Stomach (tissue), 8 donors: ENCODE measurements at regions not wholly inside any gene's neighbourhood (a gene's known extent, or its start where the extent isn't known, plus 50 kb on each side); places are given as distances from the start of the nearest gene placed in this dataset.

Experiments
- DNase-seq, 2 donors: peaks; one replicate each; pipeline versions ENCODE4 v3.0.0 to v3.0.0-alpha.2; 2013 to 2019
- H3K27ac ChIP-seq, 5 donors: fragments of 200-600 bp in 4 of 5; sonication (generic) in 4 of 5; one replicate each; pipeline ENCODE4 v1.5.1; 2013 to 2019; ENCODE audit warnings: mild to moderate bottlenecking in 1 of 5, moderate library complexity in 1 of 5
- H3K27me3 ChIP-seq, 3 donors: fragments of 200-600 bp; sonication (generic); one replicate each; pipeline ENCODE4 v1.5.1; 2017 to 2019; ENCODE audit warnings: mixed run types in 1 of 3
- H3K36me3 ChIP-seq, 4 donors: fragments of 200-600 bp; sonication (generic); 1 replicate in 3 of 4; 2 replicates in 1 of 4; pipeline ENCODE4 v1.5.1; 2016 to 2019
- H3K4me1 ChIP-seq, 4 donors: fragments of 200-600 bp; sonication (generic); one replicate each; pipeline ENCODE4 v1.5.1; 2016 to 2019
- H3K4me3 ChIP-seq, 4 donors: fragments of 200-600 bp; sonication (generic) in 3 of 4; one replicate each; pipeline ENCODE4 v1.5.1; 2016 to 2019; ENCODE audit warnings: mild to moderate bottlenecking in 1 of 4
- H3K9me3 ChIP-seq, 4 donors: fragments of 200-600 bp; sonication (generic); one replicate each; pipeline ENCODE4 v1.5.1; 2016 to 2019
- CTCF ChIP-seq, 7 experiments: fragments of 450-650 bp in 4 of 7; fragments of 200-600 bp in 3 of 7; sonication (generic) in 3 of 7; IDR thresholded peaks; one replicate each; pipeline ENCODE4 v1.5.1; 2016 to 2019; ENCODE audit warnings: antibody characterized with exemption in 7 of 7, control low read depth in 2 of 7, mild to moderate bottlenecking in 1 of 7
- EP300 ChIP-seq: sonication (generic); formaldehyde crosslinking; IDR thresholded peaks from one replicate; pipeline ENCODE4 v1.6.1; 2017; ENCODE audit warnings: antibody characterized with exemption
- POLR2A ChIP-seq, 4 donors: fragments of 450-650 bp; IDR thresholded peaks; one replicate each; pipeline ENCODE4 v1.6.1; 2016; ENCODE audit warnings: antibody characterized with exemption in 4 of 4, control low read depth in 2 of 4, mild to moderate bottlenecking in 1 of 4, moderate library complexity in 1 of 4
- POLR2AphosphoS5 ChIP-seq, 3 donors: sonication (generic); formaldehyde crosslinking; IDR thresholded peaks; one replicate each; pipeline ENCODE4 v1.6.1; 2016; ENCODE audit warnings: antibody characterized with exemption in 3 of 3
- WGBS, 5 donors: extraction: QIAGEN DNeasy Blood & Tissue Kit in 3 of 5; methylation state at CpG; one replicate each; pipeline versions ENCODE4 v1.1.5 to v1.1.7; 2013 to 2018; 5-methylcytosine and 5-hydroxymethylcytosine counted together
- intact Hi-C: fragments of 100-400 bp; cut with DNase I; formaldehyde crosslinking; loops from one replicate; pipeline ENCODE4 v1.15.1; 2023; ENCODE audit warnings: low total_unique reads
- donor health status: healthy with polysubstance abuse.
- donor health status: Bipolar disorder and iron deficiency.
- donor health status: healthy.

DNA sequence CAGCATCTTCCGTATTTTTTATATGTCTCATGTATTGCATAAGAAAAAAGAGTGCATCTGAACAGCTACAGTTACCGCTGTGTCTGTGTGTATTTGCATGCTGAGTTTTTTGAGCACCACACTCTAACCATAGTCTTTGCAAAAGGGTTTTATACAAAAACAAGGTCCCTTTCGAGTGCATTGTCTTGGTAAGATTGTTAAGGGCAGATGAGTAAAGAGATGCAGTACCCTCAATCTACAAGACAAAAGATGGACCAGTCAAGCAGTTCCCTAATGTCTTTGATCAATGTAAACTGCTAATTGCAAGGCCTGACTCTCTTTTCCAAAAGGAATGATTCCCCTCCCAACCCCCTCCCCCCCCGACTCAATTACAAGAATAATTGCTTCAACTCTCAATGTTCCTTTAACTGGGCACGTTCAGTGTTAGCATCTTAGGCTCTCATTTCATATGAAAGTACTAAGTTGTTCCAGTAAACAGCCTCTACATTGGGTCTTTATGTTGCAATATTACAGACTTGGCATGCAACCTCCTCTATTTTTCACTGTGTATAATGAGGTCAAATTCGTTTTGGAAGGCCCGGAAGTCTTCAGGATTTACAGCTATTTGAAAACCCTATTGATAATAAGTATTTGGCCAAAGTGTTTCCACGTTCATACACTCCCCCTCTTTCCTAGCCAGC lies 471.4 kb upstream of the RBFOX1 start:
- Histone ChIP-seq H3K36me3 (no peaks in the 10 kb centered on the region), H3K9me3 (no peaks in the 10 kb centered on the region), H3K27me3 (no peaks in the 10 kb centered on the region), H3K4me1 (no peaks in the 10 kb centered on the region), H3K27ac (no peak overlapping the region), H3K4me3 (no peak overlapping the region)
- no peak for DNase-seq
- TF ChIP-seq POLR2AphosphoS5 (IDR thresholded peaks at IDR 0.05) (no peak), EP300 (no peak), POLR2A (IDR thresholded peaks at IDR 0.05) (no peak), CTCF (IDR thresholded peaks at IDR 0.05) (no peak)
- WGBS, 5 donors = 30 to 40% (median 32%) methylated on average over 8 of the region's 8 CpGs
- intact Hi-C loops = no loop called here

DNA sequence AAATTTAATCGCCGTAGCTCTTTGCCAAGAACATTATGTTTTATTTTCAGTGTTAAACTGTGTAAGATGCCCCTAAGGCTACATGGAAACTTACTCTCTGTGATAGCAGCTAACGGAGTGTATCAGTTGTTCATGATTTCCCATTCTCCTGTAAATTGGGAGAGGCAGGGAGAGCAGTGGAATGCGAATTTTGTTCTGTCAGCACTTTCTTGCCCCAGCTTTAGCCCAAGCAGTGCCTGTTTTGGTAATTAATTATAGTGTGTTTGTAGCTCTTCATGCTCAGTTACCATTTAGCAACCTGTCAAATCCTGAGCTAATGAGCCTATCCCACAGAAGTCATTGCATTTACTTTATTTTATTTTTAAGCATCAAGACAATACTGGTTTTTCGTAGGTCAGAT lies 475.1 kb upstream of the RBFOX1 start:
- no peak for DNase-seq
- intact Hi-C loops = no loop called here
- TF ChIP-seq EP300 = no peak
- TF ChIP-seq POLR2A (IDR thresholded peaks at IDR 0.05) = no peak
- no peak for TF ChIP-seq CTCF (IDR thresholded peaks at IDR 0.05)
- TF ChIP-seq POLR2AphosphoS5 (IDR thresholded peaks at IDR 0.05) = no peak

DNA sequence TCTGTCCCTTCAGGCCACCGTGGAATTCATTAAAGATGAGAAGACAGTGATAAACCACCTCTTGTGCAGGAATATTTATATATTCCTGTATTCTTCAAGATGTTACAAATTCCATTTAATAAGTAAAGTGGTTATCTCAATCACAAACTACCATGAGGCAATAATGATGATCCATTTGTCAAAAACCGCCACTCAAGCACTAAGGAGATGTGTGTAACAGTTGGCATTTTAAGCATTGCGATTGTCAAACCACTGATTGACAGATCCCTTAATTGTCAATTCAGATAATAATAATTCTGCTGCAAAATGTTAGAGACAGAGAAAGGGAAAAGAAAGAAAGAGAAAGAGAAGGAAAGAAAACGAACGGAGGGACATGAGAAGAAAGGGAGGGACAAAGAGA lies 476.1 kb upstream of the RBFOX1 start:
- peaks cover 0 to 8% (median 4%) of the 10 kb centered on the region in 4 donors for H3K9me3 ChIP-seq
- H3K4me3 ChIP-seq = no peak overlapping the region
- no peak for DNase-seq
- H3K27me3 ChIP-seq = no peaks in the 10 kb centered on the region
- H3K36me3 ChIP-seq = no peaks in the 10 kb centered on the region
- TF ChIP-seq POLR2AphosphoS5 (IDR thresholded peaks at IDR 0.05) (no peak), EP300 (no peak), CTCF (IDR thresholded peaks at IDR 0.05) (no peak), POLR2A (IDR thresholded peaks at IDR 0.05) (no peak)
- no peaks in the 10 kb centered on the region for H3K4me1 ChIP-seq
- 73 to 87% (median 75%) methylated on average over 5 of the region's 5 CpGs for WGBS, 5 donors
- no peak overlapping the region for H3K27ac ChIP-seq
- intact Hi-C loops = no loop called here

More for the DNA sequence above, 475.1 kb upstream of the RBFOX1 start:
- no peak overlapping the region for H3K27ac ChIP-seq
- H3K27me3 ChIP-seq = no peaks in the 10 kb centered on the region
- no peaks in the 10 kb centered on the region for H3K4me1 ChIP-seq
- H3K4me3 ChIP-seq = no peak overlapping the region
- 57 to 68% (median 62%) methylated on average over 5 of the region's 5 CpGs for WGBS, 5 donors
- no peaks in the 10 kb centered on the region for H3K36me3 ChIP-seq
- H3K9me3 ChIP-seq = peaks cover 0 to 4% (median 1%) of the 10 kb centered on the region in 4 donors

GRCh38 chr16:6853565-6853964 lies 479.1 kb upstream of the RBFOX1 start:
- H3K27me3 ChIP-seq = no peaks in the 10 kb centered on the region
- H3K27ac ChIP-seq = no peak overlapping the region
- no peak for TF ChIP-seq EP300
- TF ChIP-seq CTCF (IDR thresholded peaks at IDR 0.05) = no peak
- TF ChIP-seq POLR2A (IDR thresholded peaks at IDR 0.05) = no peak
- TF ChIP-seq POLR2AphosphoS5 (IDR thresholded peaks at IDR 0.05) = no peak
- WGBS, 5 donors = 48 to 61% (median 51%) methylated on average over 6 of the region's 6 CpGs
- H3K36me3 ChIP-seq = no peaks in the 10 kb centered on the region
- H3K4me3 ChIP-seq = no peak overlapping the region
- DNase-seq = no peak
- H3K4me1 ChIP-seq = no peaks in the 10 kb centered on the region
- intact Hi-C loops = no loop called here
- H3K9me3 ChIP-seq = peaks cover 0 to 18% (median 9%) of the 10 kb centered on the region in 4 donors
